AML-193 (cell line): ENCODE measurements at regions not wholly inside any gene's neighbourhood (a gene's known extent, or its start where the extent isn't known, plus 50 kb on each side); places are given as distances from the start of the nearest gene placed in this dataset.
"Not testable (repeated sequence)": the region's sequence is repeated elsewhere in the genome, so short reads cannot be mapped to it uniquely, and the experiment has no call there.

Experiments used
- DNase-seq, 2 experiments: peaks; one replicate each; lab custom pipeline; 2025; lab: John Stamatoyannopoulos, UW

DNA sequence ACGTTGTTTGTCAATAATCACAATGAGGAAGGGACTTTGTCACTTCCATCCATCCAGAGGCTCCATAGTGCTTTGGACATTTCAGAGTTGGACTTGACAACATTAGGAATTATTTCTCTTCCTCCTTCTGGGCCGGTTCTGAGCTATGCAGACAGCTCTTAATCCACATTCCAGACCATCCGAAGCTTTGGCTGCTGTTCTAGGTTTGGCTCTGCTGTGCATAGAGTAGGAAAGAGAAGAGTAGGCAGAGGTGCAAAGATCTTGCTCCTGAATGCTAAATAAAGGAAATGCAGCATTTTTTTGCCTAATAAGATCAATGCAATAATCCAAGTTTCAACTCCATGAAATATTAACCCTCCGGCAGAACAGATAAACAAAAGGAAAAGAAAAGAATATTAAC lies 216.3 kb upstream of the PRNP start:
- no peak for DNase-seq

DNA sequence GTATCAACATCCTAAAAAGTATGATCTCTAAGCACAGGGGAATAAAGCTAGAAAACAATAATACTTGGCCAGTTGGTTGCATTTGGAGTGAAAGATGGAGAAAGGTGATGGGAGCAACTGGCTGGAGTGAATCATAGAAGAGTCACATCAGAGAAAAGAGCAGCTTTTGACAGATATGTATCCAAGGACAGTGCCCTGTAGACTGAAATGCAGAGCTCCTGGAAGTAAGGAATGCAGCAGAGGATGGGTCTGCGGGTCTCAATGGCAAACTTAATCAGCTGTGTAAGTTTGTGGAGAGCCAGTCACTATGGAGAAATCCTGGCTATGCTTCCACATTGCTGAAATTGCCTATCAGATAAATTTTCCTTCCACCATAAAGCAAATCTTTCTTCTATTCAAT lies 218.1 kb upstream of the PRNP start:
- DNase-seq: no peak

DNA sequence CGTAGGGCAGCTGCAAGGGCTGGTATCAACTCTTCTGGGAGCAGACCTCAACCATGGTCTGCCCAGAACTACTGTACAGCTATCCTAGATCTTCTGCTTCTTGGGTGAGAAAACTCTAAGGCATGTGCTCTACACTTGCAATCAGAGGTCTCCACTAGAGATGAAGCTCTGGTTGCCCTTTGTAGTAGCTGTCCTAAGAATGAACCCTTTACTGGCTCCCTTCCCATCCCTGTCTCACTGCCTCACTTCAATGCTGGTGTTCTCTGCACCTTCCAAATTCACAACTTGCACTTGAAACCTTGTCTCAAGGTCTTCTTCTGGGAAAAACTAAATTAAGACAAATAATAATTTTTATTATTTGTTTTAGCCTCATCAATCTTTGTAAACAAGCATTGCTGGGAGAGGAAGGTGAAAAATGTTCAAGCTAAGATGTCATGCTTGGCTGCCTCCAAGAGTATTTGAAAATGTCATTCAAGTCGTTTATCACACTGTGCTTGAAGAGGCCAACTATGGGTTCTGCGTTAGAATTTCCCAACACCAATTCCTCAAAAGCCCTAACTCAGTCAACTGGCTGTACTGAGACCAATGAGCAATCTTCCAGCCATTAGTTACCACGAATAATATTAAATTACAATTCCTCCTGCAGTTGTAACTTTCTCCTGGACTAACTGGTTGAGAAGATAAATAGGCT lies 216.9 kb upstream of the ADRA1D start:
- no peak for DNase-seq

DNA sequence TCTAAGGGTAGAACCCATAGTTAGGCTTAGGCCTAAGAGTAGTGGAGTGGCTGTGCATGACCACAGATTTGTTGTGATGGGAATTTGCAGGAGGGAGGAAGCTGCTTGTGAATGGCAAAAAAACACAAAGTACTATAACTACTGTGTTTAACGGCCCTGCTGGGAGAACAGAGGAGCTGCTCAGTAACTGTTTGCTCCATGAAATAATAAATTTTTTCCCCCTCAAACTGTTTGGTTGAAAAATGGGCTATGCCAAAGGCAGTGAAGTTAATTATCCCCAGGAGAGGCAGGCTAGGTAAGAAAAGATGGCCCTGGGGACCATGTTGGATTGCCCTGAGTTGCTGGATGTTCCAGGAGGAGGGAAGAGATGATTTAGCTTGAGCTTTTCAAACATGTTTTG lies 216.1 kb upstream of the ADRA1D start:
- DNase-seq: no peak

- not testable (repeated sequence) for DNase-seq
Observed at GRCh38 chr20:4462801-4463200, 213.7 kb upstream of the ADRA1D start.

DNA sequence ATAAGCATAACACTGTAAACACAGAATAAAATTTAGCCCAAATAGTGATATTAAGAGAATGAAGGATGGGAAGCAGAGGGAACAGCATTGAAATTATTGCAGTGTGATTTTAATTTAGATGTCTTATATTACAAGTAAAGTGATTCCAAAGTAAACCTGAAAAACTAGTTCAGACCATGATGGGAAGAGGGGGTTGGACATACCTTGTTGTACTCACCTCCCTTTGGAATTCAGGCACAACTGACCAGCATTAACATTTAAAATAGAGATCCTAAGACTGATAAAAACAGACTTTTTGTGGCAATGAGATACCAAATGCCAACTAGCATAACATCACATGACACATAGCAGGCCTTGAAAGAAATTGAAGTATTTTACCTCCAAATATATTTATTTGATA lies 210.0 kb upstream of the ADRA1D start:
- no peak for DNase-seq

DNA sequence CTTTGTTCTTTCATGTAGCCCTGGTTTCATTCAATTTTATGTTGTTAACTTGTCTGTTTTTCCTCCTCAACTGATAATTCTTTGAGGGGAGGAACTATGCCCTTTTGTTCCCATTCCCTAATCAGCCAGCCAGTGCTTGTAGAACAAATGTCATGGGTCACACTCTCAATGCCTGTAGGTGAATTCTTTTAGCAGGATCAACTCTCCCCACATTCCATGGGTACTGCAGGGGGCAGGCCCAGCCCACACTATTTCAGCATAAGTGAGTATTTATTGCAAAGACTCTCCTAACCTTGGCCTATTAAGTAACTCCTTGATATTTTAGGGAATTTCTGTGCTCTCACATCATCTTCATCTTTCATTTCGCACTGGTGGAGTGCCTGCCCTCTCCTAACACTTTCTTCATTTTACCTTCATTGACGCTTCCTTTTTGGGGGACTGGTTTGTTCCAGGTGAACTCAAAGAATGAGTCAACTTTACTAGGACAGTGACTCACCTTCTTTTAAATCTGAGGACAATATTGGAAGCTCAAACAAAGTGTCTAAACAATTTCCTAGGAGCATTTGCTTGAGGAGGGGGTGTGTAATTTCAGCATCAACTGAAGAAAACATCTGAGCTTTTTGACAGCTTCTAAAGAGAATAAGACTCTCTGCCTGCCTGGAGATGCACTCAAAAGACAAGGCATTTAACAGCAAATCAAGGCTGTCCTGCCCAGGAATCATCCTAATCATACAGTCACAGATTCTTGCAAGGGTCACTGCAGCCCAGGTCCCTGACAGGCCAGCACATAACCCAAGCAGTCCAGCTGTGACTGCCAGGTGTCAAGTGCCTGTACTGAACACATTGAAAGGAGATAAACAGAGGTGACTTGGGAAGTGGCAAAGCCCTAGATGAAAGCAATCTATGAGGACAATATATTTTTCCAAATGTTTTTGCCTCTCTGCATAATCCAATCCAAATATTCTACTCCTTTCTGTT lies 208.8 kb upstream of the ADRA1D start:
- DNase-seq: no peak

GRCh38 chr20:4455996-4456395 lies 206.9 kb upstream of the ADRA1D start:
- no peak for DNase-seq

- DNase-seq: no peak
Observed at GRCh38 chr20:4455301-4455701, 206.2 kb upstream of the ADRA1D start.

DNA sequence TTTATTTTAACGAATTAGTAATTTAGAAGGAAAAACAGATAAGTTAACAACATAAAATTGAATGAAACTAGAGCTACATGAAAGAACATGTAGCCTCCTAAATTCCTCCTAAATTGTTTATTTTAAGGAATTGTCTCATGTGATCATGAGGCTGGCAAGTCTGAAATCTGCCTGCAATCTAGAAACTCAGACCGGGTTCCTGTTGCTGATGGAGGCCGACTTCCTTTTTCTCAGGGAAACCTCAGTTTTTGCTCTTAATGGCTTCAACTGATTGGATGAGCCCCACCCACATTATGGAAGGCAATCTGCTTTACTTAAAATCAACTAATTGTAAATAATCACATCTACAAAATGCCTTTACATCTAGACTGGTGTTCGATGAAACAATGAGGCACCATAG lies 205.0 kb upstream of the ADRA1D start:
- DNase-seq: no peak

DNA sequence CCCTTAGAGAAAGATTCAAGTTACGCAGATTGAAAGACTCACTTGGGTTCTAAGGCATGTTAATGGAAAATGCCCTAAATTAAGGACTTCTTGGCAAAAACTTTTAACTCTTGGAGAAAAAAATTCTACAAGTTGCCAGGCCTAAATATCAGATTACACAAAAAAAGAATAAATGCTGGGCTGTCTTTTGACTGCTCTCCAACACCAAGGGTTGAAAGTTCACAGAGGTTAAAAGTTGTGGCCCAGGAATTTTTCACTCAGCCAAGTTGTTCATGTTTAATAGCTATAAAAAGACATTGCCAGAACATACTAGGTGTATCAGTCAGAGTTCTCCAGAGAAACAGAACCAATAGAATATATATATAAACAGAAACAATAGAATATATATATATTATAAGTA lies 204.3 kb upstream of the ADRA1D start:
- no peak for DNase-seq

GRCh38 chr20:4451487-4452081 lies 202.5 kb upstream of the ADRA1D start:
- DNase-seq: no peak

DNA sequence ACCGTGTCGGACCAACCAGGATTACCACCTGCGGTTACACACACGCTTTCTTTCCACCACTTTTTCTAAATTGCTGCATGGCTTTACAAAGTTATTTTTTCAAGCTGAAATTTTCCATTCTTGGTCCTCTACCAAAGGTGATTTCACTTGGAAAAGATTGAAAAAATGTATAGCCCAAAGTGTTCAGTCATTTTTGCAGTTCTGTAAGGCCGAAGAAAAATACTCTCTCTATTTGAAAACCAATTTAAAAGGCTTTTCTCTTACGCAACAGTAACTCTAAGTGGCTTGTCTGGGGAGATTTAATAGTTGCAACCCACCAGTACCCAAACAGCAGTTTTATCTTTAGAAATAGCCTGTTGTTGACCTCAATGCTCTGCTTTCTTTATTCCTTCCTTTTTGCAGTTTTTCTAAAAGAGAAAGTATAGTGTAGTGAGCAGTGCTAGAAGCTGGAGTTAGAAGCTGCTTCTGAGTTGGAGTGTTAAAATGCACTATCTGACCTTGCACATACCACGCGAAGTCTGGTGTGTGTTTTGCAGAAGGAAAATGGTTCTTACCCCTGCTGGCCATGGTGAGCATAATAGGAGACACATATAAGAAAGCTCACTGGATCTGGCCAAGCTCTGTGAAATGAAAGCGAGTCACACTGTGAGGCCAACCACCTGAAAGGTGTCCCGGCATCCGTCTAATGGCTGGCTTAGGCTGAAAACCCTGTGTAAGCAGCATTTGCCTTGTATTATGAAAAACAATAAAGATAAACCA lies 201.0 kb upstream of the ADRA1D start:
- DNase-seq: no peak

GRCh38 chr20:4445784-4446183 lies 196.7 kb upstream of the ADRA1D start:
- DNase-seq: no peak

GRCh38 chr20:4445331-4445730 lies 196.2 kb upstream of the ADRA1D start:
- no peak for DNase-seq

- no peak for DNase-seq
Observed at GRCh38 chr20:4444404-4444803, 195.3 kb upstream of the ADRA1D start.

GRCh38 chr20:4443016-4443415 lies 193.9 kb upstream of the ADRA1D start:
- DNase-seq: no peak

DNA sequence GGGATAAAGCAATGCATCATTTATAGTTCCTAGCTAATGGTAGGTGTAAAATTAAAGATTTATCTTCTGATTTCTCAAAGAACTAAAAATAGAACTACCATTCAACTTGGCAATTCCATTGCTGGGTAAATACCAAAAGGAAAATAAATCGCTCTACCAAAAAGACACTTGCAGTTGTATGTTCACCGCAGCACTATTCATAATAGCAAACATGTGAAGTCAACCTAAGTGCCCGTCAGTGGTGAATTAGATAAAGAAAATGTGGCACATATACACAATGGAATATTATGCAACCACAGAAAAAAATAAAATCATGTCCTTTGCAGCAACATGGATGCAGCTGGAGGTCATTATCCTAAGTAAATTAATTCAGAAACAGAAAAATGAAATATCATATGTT lies 192.8 kb upstream of the ADRA1D start:
- no peak for DNase-seq

DNA sequence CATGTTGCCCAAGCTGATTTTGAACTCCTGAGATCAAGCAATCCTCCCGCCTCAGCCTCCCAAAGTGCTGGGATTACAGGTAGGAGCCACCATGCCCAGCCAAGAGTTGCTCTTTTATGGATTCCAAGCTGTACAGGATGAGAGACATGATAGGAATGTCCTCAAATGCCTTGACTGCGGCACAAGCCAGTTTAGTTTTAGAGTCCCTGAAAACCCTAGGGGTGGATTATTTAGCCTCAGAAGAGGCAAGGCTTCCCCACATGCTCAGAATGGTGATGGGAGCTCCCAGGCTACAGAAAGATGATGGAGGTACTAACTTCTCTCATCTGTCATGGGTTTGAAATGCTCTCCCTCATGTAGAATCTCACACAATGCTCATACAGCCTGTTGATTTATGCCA lies 192.1 kb upstream of the ADRA1D start:
- no peak for DNase-seq

GRCh38 chr20:4439461-4439860 lies 190.4 kb upstream of the ADRA1D start:
- DNase-seq: no peak

GRCh38 chr20:4437131-4437530 lies 188.0 kb upstream of the ADRA1D start:
- DNase-seq: no peak
